ENCODE measurements at regions not wholly inside any gene's neighbourhood (a gene's known extent, or its start where the extent isn't known, plus 50 kb on each side); places are given as distances from the start of the nearest gene placed in this dataset.

DNA sequence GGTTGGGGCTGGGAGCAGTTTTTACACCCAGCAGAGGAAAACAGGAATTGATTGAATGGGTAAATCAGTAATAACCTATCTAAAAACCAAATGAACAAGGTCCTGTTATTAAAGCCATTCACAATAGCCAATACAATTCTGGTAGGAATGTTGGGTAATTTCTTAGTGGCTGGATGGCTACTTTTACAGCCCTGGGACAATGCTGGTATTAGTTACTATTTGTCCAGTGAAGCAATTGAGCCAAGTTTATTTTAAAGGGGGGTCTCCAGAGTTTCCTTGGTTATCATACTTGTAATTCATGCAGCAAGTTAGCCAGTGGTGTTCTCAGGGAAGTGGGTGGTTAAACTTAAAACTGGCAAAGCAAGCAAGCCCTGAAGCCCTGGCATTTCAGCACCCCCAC is 92.3 kb upstream of the STARD13 start:
- no peak for TF ChIP-seq TAF1 (IDR thresholded peaks at IDR 0.05; ENCODE audit: borderline replicate concordance, insufficient read depth, low read length)
- TF ChIP-seq FOXP2 (optimal IDR thresholded peaks at IDR 0.05; ENCODE audit: borderline replicate concordance, extremely low read depth, extremely low read length, insufficient read depth), result no peak
- TF ChIP-seq, protein P1, sequence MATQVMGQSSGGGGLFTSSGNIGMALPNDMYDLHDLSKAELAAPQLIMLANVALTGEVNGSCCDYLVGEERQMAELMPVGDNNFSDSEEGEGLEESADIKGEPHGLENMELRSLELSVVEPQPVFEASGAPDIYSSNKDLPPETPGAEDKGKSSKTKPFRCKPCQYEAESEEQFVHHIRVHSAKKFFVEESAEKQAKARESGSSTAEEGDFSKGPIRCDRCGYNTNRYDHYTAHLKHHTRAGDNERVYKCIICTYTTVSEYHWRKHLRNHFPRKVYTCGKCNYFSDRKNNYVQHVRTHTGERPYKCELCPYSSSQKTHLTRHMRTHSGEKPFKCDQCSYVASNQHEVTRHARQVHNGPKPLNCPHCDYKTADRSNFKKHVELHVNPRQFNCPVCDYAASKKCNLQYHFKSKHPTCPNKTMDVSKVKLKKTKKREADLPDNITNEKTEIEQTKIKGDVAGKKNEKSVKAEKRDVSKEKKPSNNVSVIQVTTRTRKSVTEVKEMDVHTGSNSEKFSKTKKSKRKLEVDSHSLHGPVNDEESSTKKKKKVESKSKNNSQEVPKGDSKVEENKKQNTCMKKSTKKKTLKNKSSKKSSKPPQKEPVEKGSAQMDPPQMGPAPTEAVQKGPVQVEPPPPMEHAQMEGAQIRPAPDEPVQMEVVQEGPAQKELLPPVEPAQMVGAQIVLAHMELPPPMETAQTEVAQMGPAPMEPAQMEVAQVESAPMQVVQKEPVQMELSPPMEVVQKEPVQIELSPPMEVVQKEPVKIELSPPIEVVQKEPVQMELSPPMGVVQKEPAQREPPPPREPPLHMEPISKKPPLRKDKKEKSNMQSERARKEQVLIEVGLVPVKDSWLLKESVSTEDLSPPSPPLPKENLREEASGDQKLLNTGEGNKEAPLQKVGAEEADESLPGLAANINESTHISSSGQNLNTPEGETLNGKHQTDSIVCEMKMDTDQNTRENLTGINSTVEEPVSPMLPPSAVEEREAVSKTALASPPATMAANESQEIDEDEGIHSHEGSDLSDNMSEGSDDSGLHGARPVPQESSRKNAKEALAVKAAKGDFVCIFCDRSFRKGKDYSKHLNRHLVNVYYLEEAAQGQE (IDR thresholded peaks at IDR 0.05; ENCODE audit: insufficient read depth in 1 of 2, low read depth in 2 of 2, low read length in 2 of 2), result no peak
- TF ChIP-seq POLR2AphosphoS5 (IDR thresholded peaks at IDR 0.05; ENCODE audit: low read depth, low read length), result no peak
- no peak for TF ChIP-seq SIN3A (IDR thresholded peaks at IDR 0.05; ENCODE audit: borderline replicate concordance, insufficient read depth, low read length)

DNA sequence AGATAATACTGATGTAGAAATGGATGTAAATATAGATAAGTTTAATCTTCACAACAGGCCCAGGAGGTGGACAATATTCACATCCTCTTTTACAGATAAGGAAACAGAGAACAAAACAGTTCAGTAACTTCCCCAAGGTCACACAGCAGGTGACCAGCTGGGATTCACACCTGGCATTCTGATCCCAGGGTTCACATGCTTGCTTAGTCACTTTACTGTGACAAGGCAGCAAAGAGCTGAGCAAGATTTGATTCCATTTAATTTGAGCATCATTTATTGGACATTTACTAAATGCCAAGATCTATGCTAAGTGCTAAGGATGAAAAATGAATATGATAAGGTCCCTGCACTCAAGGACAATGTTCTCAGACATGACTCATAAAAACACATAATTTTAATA is 94.1 kb upstream of the STARD13 start:
- TF ChIP-seq POLR2AphosphoS5 (IDR thresholded peaks at IDR 0.05; ENCODE audit: low read depth, low read length), result no peak

DNA sequence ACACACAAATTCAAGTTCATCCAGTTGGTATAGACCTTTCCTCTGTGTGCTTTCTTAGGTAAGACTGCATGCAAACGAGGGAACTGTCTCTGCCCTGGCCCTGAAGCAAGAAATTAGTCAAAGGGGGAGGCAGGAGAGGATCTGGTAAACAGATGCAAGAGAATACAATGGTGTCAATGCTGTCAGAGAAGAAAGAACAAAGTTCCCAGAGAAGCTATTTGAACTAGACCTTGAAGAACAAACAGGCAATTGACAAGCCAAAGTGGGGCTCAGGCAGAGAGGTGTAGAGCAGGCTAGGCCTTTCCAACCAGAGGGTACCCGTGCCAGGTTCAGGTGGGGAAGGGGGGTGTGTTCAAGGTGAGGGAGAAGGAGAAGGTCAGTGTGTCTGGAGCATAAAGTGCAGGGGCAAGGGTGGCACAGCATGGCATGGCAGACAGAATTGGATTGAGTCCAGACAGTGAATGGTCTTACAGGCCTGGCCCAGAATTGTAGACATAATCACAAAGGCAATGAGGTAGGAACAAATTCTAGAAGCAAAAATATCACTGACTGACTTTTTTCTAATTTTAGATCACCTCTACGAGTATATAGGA is 95.0 kb upstream of the STARD13 start:
- no peak for TF ChIP-seq POLR2AphosphoS5 (IDR thresholded peaks at IDR 0.05; ENCODE audit: low read depth, low read length)
- no peak for TF ChIP-seq FOXP2 (optimal IDR thresholded peaks at IDR 0.05; ENCODE audit: borderline replicate concordance, extremely low read depth, extremely low read length, insufficient read depth)
- TF ChIP-seq SIN3A (IDR thresholded peaks at IDR 0.05; ENCODE audit: borderline replicate concordance, insufficient read depth, low read length), result no peak
- TF ChIP-seq, protein P1 (IDR thresholded peaks at IDR 0.05; ENCODE audit: insufficient read depth in 1 of 2, low read depth in 2 of 2, low read length in 2 of 2), result no peak
- TF ChIP-seq TAF1 (IDR thresholded peaks at IDR 0.05; ENCODE audit: borderline replicate concordance, insufficient read depth, low read length), result no peak

DNA sequence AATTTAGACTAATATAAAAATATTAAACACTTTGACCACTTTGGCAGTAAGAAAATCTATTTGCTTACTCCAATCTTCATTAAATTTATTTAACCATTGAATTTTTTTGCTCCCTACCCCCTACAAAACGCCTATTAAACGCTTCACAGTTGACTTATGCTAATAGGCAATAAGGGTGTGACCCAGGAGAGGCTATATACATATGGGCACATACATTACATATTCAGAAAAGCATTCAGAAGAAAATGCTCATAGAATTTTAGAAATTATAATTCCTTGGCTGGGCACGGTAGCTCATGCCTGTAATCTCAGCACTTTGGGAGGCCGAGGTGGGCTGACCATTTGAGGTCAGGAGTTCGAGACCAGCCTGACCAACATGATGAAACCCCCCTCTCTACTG is 95.6 kb upstream of the STARD13 start:
- TF ChIP-seq TAF1 (IDR thresholded peaks at IDR 0.05; ENCODE audit: borderline replicate concordance, insufficient read depth, low read length), result no peak
- no peak for TF ChIP-seq FOXP2 (optimal IDR thresholded peaks at IDR 0.05; ENCODE audit: borderline replicate concordance, extremely low read depth, extremely low read length, insufficient read depth)
- TF ChIP-seq, protein P1 (IDR thresholded peaks at IDR 0.05; ENCODE audit: insufficient read depth in 1 of 2, low read depth in 2 of 2, low read length in 2 of 2), result no peak
- no peak for TF ChIP-seq SIN3A (IDR thresholded peaks at IDR 0.05; ENCODE audit: borderline replicate concordance, insufficient read depth, low read length)
- TF ChIP-seq POLR2AphosphoS5 (IDR thresholded peaks at IDR 0.05; ENCODE audit: low read depth, low read length), result no peak

DNA sequence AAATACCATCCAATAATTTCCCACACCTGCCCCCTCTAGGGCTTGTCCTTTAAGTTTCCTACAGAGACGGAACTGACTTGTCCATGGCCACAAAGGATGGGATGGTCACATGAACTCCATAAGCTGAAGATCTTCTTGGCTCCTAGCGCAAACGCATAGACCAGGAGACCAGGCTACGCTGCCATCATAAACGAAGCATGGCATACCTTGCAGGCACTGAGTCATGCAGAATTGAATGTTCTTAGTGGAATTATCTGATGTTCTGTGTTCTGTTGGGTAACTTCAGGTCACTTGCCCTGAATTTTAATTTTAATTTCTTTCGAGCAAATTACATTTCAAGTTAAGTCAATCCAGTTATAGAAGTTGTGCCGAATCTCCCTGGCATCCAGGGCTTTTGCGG is 96.4 kb upstream of the STARD13 start:
- TF ChIP-seq, protein P1 (IDR thresholded peaks at IDR 0.05; ENCODE audit: insufficient read depth in 1 of 2, low read depth in 2 of 2, low read length in 2 of 2), result no peak
- TF ChIP-seq POLR2AphosphoS5 (IDR thresholded peaks at IDR 0.05; ENCODE audit: low read depth, low read length) (no peak), SIN3A (IDR thresholded peaks at IDR 0.05; ENCODE audit: borderline replicate concordance, insufficient read depth, low read length) (no peak), FOXP2 (optimal IDR thresholded peaks at IDR 0.05; ENCODE audit: borderline replicate concordance, extremely low read depth, extremely low read length, insufficient read depth) (no peak), TAF1 (IDR thresholded peaks at IDR 0.05; ENCODE audit: borderline replicate concordance, insufficient read depth, low read length) (no peak)
